C4-2B (cell line): ENCODE measurements at regions not wholly inside any gene's neighbourhood (a gene's known extent, or its start where the extent isn't known, plus 50 kb on each side); places are given as distances from the start of the nearest gene placed in this dataset.

Experiments
- H3K27ac ChIP-seq: fragments of 450-650 bp; 2 replicates; pipeline ENCODE4 v1.5.1; 2017
- ZFX ChIP-seq: fragments of 450-650 bp; IDR thresholded peaks from 2 replicates; pipeline ENCODE4 v1.6.1; 2017
- TF ChIP-seq, protein P1 (sequence below): fragments of 450-650 bp; conservative IDR thresholded peaks from 2 replicates; pipeline ENCODE4 v1.5.1; 2017; ENCODE audit warnings: mild to moderate bottlenecking

DNA sequence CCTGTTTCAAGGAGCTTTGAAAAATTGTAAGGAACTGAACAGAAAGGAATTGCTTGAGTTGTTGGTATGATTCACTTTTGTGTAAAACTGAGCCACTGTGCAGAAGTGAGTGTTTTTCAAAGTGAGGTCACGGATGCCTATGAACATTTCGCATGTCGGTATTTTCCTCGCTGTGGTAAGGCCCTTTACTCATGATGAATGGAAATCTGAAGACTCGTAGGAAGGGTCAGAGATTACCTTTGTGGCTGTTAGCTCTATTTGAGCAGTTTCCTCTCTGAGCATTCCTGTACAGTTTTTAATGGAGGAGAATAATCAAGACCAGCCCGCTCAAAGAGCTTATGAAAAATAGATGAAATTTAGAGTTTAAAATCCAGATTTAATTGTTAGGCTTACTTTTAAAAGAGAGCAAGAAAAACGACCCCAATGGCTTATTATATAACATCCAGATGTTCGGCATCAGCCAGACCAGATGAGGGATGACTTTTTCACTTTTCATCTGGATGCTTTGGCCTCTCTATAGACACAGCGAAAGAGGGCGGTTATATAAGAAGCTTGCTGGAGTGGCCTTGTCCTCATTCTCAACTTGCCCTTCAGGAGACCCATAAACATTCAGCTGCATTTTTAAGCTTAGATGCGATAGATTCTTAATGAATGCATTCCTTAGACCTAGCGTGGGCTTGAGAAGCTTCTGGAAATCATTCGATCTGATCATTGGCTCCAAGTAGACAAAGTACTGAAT lies 99.5 kb downstream of the CD83 start:
- TF ChIP-seq, protein P1, sequence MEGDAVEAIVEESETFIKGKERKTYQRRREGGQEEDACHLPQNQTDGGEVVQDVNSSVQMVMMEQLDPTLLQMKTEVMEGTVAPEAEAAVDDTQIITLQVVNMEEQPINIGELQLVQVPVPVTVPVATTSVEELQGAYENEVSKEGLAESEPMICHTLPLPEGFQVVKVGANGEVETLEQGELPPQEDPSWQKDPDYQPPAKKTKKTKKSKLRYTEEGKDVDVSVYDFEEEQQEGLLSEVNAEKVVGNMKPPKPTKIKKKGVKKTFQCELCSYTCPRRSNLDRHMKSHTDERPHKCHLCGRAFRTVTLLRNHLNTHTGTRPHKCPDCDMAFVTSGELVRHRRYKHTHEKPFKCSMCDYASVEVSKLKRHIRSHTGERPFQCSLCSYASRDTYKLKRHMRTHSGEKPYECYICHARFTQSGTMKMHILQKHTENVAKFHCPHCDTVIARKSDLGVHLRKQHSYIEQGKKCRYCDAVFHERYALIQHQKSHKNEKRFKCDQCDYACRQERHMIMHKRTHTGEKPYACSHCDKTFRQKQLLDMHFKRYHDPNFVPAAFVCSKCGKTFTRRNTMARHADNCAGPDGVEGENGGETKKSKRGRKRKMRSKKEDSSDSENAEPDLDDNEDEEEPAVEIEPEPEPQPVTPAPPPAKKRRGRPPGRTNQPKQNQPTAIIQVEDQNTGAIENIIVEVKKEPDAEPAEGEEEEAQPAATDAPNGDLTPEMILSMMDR: no peak
- no peak for TF ChIP-seq ZFX

GRCh38 chr6:14217728-14218518 lies 100.4 kb downstream of the CD83 start:
- no peak overlapping the region for H3K27ac ChIP-seq
- TF ChIP-seq ZFX: no peak
- TF ChIP-seq, protein P1: no peak

More for the DNA sequence above, 99.5 kb downstream of the CD83 start:
- H3K27ac ChIP-seq: no peak overlapping the region

GRCh38 chr6:14218519-14218800 lies 100.9 kb downstream of the CD83 start:
- TF ChIP-seq, protein P1: no peak
- TF ChIP-seq ZFX: no peak
- H3K27ac ChIP-seq: no peak overlapping the region

- no peak for TF ChIP-seq ZFX
- TF ChIP-seq, protein P1: no peak
- no peak overlapping the region for H3K27ac ChIP-seq
Observed at GRCh38 chr6:14221564-14222279, 104.2 kb downstream of the CD83 start.

GRCh38 chr6:14222956-14223355 lies 105.4 kb downstream of the CD83 start:
- H3K27ac ChIP-seq: no peak overlapping the region
- TF ChIP-seq, protein P1: no peak
- TF ChIP-seq ZFX: no peak

- no peak overlapping the region for H3K27ac ChIP-seq
- TF ChIP-seq, protein P1: no peak
- TF ChIP-seq ZFX: no peak
Observed at GRCh38 chr6:14224359-14225103, 107.0 kb downstream of the CD83 start.
